Esophagus muscularis mucosa (tissue), 3 donors: ENCODE measurements at regions not wholly inside any gene's neighbourhood (a gene's known extent, or its start where the extent isn't known, plus 50 kb on each side); places are given as distances from the start of the nearest gene placed in this dataset.

Experiments
- POLR2A ChIP-seq: fragments of 450-650 bp; IDR thresholded peaks from one replicate; pipeline ENCODE4 v1.6.1; 2017; ENCODE audit warnings: antibody characterized with exemption, moderate library complexity, mild to moderate bottlenecking, low read depth
- POLR2AphosphoS5 ChIP-seq, 2 donors: sonication (generic); formaldehyde crosslinking; IDR thresholded peaks; one replicate each; pipeline ENCODE4 v1.6.1; 2017; ENCODE audit warnings: antibody characterized with exemption in 2 of 2
- TF ChIP-seq, protein P1 (sequence below), 3 experiments: fragments of 200-600 bp in 2 of 3; fragments of 450-650 bp in 1 of 3; sonication (generic) in 2 of 3; IDR thresholded peaks; one replicate each; pipeline ENCODE4 v1.5.1; 2017 to 2019; ENCODE audit warnings: antibody characterized with exemption in 3 of 3, mild to moderate bottlenecking in 2 of 3, moderate library complexity in 1 of 3

DNA sequence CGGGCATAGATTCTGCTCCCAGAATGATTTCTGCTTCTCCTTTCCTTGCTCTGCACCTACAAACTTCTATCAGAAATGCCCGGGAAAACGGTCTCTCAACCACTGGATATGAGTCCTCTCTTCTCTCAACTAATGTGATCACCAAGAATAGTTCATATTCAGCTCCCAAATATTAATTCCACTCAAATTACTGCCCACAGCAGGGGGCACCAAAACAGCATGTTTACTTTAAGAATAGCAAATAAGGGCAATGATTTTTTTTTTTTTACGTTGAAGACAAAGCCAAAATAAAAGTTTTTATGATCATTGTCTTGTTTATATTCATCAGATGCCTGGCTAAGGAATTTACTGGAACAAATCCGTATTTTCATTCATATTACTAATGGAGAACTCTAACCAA is 94.9 kb upstream of the PRSS1 start:
- TF ChIP-seq, protein P1, sequence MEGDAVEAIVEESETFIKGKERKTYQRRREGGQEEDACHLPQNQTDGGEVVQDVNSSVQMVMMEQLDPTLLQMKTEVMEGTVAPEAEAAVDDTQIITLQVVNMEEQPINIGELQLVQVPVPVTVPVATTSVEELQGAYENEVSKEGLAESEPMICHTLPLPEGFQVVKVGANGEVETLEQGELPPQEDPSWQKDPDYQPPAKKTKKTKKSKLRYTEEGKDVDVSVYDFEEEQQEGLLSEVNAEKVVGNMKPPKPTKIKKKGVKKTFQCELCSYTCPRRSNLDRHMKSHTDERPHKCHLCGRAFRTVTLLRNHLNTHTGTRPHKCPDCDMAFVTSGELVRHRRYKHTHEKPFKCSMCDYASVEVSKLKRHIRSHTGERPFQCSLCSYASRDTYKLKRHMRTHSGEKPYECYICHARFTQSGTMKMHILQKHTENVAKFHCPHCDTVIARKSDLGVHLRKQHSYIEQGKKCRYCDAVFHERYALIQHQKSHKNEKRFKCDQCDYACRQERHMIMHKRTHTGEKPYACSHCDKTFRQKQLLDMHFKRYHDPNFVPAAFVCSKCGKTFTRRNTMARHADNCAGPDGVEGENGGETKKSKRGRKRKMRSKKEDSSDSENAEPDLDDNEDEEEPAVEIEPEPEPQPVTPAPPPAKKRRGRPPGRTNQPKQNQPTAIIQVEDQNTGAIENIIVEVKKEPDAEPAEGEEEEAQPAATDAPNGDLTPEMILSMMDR (IDR thresholded peaks at IDR 0.05): no peak
- TF ChIP-seq POLR2AphosphoS5 (IDR thresholded peaks at IDR 0.05): no peak
- no peak for TF ChIP-seq POLR2A
